ENCODE measurements at regions not wholly inside any gene's neighbourhood (a gene's known extent, or its start where the extent isn't known, plus 50 kb on each side); places are given as distances from the start of the nearest gene placed in this dataset.

DNA sequence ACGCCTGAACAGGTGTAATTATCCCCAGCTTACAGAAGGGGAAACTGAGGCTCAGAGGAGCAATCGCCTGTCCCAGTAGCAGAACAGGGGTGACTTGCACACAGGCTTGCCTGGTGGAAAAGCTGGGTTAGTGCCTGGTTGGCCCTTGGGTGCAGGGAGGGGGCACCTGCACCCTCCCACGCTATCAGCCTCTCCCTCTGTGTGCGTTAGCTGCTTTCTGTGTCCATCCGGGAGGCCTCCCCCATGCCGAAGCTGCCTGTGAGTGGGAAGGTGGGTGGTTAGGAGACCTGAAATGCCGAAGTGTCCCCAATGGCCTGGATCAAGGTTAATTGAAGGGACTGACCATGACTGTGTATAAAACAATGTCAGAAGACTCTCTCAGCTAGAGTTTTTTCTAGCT is 295.0 kb downstream of the ZNF536 start:
- TF ChIP-seq POLR2A (IDR thresholded peaks at IDR 0.05; ENCODE audit: low read depth, low read length) (no peak), TAF1 (IDR thresholded peaks at IDR 0.05; ENCODE audit: low read depth, low read length) (no peak), POLR2AphosphoS5 (IDR thresholded peaks at IDR 0.05; ENCODE audit: low read depth, low read length) (no peak), PAX5 (IDR thresholded peaks at IDR 0.05; ENCODE audit: insufficient read depth, low read length, severe bottlenecking) (no peak)
